Posterior vena cava (tissue), 2 donors: ENCODE measurements at regions not wholly inside any gene's neighbourhood (a gene's known extent, or its start where the extent isn't known, plus 50 kb on each side); places are given as distances from the start of the nearest gene placed in this dataset.
"Not testable (repeated sequence)": the region's sequence is repeated elsewhere in the genome, so short reads cannot be mapped to it uniquely, and the experiment has no call there.

Experiments
- DNase-seq: peaks from one replicate; pipeline ENCODE4 v3.0.0-alpha.2; 2020; ENCODE audit warnings: low spot score
- intact Hi-C, 2 donors: fragments of 100-400 bp; cut with DNase I; formaldehyde crosslinking; loops; one replicate each; pipeline versions ENCODE4 v1.14.1 to v1.14.2; 2022 to 2023
- donor health status: DM: yes; HTN: yes; CAD: no.
- donor health status: DM: yes; HTN: yes; CAD: no.

DNA sequence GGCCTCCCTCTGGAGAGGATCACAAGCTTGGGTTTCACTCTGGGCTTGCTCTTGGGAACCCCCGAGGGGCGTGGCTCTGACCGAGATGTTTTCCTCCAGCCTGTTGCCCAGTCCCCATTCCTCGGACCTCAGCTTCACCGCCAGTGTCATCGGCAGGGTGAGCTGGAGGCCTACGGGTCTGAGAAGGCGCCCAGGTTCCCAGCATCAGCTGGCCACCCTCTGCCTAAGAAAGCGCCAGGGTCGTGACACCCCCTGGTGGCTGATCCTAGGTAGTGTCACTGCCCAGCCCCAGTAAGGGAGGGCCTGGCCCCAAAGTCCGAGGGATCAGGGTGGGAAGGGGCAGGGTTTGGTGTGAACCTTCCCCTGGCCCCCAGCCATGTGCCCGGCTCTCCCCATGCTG, 928.8 kb downstream of the TUBA3C start:
- intact Hi-C loops, DNase-seq: not testable (repeated sequence)

DNA sequence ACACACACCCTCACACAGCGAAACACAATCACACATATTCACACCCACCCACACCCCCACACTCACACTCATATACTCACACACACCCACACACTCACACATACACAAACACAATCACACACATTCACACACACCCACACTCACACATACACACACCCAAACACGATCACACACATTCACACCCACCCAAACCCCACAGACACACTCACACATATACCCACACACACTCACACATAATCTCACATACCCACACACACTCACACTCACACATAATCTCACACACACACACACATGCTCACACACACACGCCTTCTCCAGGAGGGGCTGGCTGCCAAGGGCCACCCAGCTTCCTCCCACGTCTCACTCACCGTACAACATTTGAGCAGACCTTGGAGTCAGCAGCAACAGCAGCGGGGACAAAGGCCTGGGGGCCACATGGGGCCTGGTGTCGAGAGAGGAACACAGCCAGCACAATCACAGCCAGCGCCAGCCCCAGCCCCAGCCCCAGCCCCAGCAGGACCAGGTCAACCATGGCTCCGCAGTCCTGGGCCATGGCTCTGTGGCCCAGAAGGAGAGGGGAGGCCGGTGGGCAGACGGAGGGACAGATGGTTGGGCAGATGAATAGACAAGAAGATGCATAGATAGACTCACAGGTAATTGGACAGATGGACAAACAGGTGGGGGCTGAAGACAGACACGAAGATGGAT, 932.9 kb downstream of the TUBA3C start:
- intact Hi-C loops, DNase-seq: not testable (repeated sequence)

DNA sequence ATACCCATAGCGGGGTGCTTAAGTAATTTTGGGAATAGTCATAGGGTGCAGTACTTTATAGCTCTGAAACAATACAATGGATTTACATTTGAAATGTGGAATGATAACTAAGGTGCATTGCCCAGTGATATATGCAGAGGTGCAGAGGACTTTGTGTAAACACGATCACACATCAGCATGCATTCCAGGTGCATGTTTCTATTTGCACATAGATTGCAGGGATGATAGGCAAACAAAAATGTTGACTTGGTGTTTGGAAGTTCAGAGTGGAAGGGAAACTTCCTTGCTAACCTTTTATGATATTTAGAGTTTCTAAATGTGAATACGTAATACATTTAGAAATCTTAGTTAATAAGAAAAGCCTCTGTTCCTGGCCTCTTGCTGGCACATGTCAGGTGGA, 941.5 kb downstream of the TUBA3C start:
- intact Hi-C loops, DNase-seq: not testable (repeated sequence)

DNA sequence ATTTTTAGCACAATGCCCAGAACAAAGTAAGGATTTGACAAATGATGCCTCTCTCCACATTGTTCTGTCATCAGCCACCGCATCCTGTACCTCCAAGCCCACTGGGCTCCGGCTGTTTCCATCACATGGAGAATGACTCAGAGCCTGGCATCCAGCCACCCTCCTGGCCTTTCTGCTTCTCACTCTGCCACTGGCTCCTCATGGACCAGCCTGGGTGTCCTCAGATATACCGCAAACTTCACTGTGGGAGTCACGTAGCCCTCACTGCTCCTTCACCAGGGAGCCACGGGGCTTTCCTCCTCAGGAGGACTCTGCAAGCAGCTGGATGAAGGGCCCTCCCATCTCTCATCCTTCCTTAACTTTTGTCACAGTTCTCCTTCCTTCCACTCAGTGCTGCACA, 943.0 kb downstream of the TUBA3C start:
- DNase-seq, intact Hi-C loops: not testable (repeated sequence)

DNA sequence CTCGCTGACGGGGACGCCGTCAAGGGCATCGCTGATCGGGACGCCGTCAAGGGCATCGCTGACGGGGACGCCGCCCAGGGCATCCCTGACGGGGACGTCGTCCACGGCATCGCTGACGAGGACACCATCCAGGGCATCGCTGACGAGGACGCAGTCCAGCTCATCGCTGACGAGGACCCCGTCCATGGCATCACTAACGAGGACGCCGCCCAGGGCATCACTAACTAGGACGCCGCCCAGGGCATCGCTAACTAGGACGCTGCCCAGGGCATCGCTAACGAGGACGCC, 945.2 kb downstream of the TUBA3C start:
- no peak for DNase-seq
- intact Hi-C loops, result no loop called here

DNA sequence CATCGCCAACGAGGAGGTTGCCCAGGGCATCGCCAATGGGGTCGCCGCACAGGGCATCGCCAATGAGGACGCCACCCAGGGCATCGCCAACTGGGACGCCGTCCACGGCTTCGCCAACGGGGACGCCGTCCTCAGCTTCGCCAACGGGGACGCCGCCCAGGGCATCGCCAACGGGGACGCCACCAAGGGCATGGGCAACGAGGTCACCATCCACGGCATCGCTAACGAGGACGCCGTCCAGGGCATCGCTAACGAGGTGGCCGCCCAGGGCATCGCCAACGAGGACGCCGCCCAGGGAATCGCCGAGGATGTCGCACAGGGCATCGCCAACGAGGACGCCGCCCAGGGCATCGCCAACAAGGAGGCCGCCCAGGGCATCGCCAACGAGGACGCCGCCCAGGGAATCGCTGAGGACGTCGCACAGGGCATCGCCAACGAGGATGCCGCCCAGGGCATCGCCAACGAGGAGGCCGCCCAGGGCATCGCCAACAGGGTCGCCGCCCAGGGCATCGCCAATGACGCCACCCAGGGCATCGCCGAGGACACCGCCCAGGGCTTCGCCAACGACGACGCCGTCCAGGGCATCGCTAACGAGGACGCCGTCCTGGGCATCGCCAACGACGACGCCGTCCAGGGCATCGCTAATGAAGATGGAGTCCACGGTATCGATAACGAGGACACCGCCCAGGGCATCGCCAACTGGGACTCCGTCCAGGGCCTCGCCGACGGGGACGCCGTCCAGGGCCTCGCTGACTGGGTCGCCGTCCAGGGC, 945.7 kb downstream of the TUBA3C start:
- intact Hi-C loops, result no loop called here
- DNase-seq, result no peak

DNA sequence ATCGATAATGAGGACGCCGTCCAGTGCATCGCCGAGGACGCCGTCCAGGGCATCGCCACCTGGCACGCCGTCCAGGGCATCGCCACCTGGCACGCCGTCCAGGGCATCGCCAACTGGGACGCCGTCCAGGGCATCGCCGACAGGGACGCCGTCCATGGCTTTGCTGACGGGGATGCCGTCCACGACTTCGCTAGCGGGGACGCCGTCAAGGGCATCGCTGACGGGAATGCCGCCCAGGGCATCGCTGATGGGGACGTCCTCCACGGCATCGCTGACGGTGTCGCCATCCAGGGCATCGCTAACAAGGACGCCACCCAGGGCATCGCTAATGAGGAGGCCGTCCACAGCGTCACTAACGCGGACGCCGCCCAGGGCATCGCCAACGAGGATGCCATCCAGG, 946.5 kb downstream of the TUBA3C start:
- DNase-seq, result no peak
- intact Hi-C loops, result no loop called here

DNA sequence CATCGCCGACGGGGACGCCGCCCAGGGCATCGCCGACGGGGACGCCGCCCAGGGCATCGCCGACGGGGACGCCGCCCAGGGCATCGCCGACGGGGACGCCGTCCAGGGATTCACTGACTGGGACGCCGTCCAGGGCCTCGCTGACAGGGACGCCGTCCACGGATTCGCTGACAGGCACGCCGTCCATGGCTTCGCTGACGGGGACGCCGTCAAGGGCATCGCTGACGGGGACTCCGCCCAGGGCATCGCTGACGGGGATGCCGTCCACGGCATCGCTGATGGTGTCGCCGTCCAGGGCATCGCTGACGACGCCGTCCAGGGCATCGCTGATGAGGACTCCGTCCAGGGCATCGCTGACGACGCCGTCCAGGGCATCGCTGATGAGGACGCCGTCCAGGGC, 947.2 kb downstream of the TUBA3C start:
- DNase-seq, intact Hi-C loops: not testable (repeated sequence)

DNA sequence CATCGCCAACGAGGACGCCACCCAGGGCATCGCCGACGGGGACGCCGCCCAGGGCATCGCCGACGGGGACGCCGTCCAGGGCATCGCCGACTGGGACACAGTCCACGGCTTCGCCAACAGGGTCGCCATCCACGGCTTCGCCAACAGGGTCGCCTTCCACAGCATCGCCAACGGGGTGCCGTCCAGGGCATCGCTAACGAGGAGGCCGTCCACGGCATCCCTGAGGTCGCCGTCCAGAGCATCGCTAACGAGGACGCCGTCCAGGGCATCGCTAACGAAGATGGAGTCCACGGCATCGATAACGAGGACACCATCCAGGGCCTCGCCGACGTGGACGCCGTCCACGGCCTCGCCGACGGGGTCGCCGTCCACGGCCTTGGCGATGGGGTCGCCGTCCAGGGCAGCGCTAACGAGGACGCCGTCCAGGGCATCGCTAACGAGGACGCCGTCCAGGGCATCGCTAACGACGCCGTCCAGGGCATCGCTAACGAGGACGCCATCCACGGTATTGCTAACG, 947.8 kb downstream of the TUBA3C start:
- no peak for DNase-seq
- intact Hi-C loops, result no loop called here

DNA sequence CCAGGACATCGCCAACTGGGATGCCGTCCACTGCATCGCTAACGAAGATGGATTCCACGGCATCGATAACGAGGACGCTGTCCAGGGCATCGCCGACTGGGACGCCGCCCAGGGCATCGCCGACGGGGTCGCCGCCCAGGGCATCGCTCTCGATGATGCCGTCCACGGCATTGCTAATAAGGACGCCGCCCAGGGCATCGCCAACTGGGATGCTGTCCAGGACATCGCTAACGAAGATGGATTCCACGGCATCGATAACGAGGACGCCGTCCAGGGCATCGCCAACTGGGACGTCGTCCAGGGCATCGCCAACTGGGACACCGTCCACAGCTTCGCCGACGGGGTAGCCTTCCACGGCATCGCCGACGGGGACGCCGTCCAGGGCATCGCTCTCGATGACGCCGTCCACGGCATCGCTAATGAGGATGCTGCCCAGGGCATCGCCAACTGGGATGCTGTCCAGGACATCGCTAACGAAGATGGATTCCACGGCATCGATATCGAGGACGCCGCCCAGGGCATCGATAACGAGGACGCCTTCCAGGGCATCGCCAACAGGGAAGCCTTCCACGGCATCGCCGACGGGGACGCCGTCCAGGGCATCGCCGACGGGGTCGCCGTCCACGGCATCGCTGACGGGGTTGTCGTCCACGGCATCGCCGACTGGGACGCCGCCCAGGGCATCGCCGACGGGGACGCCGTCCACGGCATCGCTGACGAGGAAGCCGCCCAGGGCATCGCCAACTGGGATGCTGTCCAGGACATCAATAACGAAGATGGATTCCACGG, 948.4 kb downstream of the TUBA3C start:
- no peak for DNase-seq
- intact Hi-C loops, result no loop called here

DNA sequence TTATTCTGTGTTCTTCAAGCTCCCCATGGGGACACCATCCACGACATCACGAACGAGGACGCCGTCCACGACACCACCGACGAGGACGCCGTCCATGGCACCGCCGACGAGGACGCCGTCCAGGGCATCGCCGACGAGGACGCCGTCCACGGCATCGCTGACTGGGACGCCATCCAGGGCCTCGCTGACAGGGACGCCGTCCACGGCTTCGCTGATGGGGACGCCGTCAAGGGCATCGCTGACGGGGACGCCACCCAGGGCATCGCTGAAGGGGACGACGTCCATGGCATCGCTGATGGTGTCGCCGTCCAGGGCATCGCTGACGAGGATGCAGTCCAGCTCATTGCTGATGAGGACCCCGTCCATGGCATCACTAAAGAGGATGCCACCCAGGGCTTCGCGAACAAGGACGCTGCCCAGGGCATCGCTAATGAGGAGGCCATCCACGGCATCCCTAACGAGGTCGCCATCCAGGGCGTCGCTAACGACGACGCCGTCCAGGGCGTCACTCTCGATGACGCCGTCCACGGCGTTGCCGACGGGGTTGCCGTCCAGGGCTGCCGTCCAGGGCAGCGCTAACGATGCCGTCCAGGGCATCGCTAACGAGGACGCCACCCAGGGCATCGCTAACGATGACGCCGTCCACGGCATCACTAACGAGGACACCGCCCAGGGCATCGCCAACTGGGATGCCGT, 949.2 kb downstream of the TUBA3C start:
- intact Hi-C loops, result no loop called here
- no peak for DNase-seq

DNA sequence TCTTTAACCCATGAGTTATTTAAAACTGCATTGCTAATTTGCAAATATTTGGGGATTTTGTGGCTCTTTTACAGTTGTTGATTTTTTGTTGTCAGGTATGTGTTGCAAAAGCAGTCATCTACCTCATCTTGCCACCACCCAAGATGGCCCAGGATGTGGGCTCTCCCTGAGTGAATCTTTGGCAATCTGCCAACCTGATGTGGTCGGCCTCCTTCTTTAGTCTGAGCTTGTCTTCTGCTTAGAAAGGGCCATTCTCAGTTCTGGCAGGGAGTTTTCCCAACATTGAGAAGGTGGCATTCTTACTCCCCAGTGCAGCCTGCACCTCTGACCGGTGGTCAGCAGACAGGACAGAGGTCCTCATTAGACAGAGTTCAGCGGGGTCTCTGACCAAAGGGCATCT, 957.2 kb downstream of the TUBA3C start:
- intact Hi-C loops, DNase-seq: not testable (repeated sequence)

DNA sequence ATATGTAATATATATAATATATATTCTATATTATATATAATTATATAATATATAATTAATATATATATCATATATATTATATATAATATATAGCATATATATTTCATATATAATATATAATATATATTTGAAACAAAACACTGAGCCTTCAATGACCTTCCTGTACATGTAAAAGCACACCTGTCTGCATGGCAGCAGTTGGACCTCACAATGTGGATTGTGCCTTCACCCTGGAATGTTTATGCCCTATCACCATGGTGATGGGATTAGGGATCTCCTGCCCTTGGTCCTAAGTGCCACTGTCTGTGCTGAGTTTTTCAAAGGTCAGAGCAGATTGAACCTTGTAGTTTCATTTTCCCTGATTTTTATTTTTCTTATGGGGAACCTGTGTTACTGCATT, 966.9 kb downstream of the TUBA3C start:
- DNase-seq, intact Hi-C loops: not testable (repeated sequence)

DNA sequence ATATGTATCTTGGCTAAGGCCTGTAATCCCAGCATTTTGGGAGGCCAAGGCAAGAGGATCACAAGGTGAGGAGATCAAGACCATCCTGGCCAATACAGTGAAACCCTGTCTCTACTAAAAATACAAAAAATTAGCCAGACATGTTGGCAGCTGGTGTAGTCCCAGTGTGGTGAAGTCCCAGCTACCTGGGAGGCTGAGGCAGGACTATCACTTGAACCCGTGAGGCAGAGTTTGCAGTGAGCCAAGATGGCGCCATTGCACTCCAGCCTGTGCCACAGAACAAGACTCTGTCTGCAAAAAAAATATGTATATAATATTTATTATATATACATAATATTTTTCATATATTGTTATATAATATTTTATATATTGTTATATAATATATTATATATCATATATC, 968.1 kb downstream of the TUBA3C start:
- intact Hi-C loops, DNase-seq: not testable (repeated sequence)

DNA sequence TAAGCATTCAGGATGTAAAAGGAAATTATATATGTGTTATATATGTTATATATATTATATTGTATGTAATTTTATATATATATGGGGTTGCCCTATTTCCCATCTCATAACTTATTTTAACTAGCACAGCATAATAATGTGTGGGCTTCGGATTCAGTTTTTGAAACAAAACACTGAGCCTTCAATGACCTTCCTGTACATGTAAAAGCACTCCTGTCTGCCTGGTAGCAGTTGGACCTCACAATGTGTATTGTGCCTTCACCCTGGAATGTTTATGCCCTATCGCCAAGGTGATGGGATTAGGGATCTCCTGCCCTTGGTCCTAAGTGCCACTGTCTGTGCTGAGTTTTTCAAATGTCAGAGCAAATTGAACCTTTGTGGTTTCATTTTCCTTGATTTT, 968.8 kb downstream of the TUBA3C start:
- intact Hi-C loops, result no loop called here

DNA sequence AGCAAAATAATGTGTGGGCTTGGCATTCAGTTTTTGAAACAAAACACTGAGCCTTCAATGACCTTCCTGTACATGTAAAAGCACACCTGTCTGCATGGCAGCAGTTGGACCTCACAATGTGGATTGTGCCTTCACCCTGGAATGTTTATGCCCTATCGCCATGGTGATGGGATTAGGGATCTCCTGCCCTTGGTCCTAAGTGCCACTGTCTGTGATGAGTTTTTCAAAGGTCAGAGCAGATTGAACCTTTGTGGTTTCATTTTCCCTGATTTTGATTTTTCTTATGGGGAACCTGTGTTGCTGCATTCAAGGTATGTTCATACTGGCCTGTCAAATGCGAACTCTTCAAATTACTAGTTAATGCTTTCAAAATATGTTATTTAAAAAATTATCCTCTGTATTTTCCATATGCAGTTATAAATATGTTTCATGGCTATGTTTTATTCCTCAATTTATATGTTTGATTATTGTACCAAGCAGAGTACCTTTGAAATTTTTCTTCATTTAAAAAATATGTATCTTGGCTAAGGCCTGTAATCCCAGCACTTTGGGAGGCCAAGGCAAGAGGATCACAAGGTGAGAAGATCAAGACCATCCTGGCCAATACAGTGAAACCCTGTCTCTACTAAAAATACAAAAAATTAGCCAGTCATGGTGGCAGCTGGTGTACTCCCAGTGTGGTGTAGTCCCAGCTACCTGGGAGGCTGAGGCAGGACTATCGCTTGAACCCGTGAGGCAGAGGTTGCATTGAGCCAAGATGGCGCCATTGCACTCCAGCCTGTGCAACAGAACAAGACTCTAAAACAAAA, 969.7 kb downstream of the TUBA3C start:
- DNase-seq, result peak; percentile 95
- intact Hi-C loops, result not testable (repeated sequence)

More for the DNA sequence above, 968.8 kb downstream of the TUBA3C start:
- no peak for DNase-seq

DNA sequence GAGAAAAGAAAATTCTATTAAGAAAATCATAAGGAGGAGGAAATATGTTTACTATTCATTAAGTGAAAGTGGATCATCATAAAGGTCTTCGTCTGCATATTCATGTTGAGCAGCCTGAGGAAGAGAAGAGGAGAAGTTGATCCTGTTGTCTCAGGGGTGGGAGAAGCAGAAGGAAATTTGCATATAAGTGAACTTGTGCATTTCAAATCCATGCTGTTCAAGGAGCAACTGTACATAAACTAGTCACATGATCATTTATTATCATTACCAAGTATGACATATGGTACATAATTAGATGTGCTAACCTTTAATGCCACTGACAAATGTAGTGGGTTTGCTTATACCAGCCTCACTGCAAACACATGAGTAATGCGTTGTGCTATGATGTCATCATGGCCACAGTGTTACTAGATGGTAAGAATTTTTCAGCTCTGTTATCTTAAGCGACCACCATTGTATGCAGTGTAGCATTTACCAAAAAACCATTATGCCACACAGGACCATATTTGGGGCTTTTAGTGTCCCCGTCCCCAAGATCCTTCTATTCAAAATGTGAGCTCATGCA, 976.9 kb downstream of the TUBA3C start:
- DNase-seq, intact Hi-C loops: not testable (repeated sequence)

DNA sequence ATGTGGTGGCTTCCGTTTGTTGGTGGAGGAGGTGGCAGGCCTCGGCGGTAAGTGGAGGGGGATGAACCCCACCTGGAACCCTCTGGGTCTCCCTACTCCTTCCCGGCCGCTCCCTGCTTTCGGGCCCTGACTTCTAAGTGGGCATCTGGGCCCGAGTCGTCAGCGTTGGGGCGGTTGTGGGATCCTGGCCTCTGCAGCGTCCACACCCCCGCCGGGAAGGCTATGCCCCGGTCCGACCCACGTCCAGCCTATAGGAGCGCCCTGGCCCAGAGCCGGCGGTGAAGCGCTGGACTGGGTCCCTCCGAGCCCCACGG, 986.3 kb downstream of the TUBA3C start:
- peak; percentile 70 for DNase-seq
- intact Hi-C loops, result not testable (repeated sequence)
